ENCODE measurements at regions not wholly inside any gene's neighbourhood (a gene's known extent, or its start where the extent isn't known, plus 50 kb on each side); places are given as distances from the start of the nearest gene placed in this dataset.

- WGBS, 2 donors = 65 to 75% methylated on average over 9 of the region's 9 CpGs
- Histone ChIP-seq H3K4me3 (no peak overlapping the region), H3K9me3 (ENCODE audit: control insufficient read depth in 4 of 4, insufficient read depth in 3 of 4, low read length in 3 of 4) (peaks cover 0 to 6% (median 0%) of the 10 kb centered on the region in 4 donors), H3K9ac (ENCODE audit: insufficient read depth in 1 of 2, low read length in 2 of 2) (no peak overlapping the region), H3K27ac (ENCODE audit: low read depth in 1 of 2, low read length in 1 of 2) (no peak overlapping the region), H3K27me3 (ENCODE audit: control insufficient read depth in 3 of 3, insufficient read depth in 3 of 3, low read length in 2 of 3) (no peaks in the 10 kb centered on the region), H3K4me1 (ENCODE audit: control insufficient read depth in 5 of 5, insufficient read depth in 5 of 5, low read length in 5 of 5) (peaks cover 0 to 3% (median 0%) of the 10 kb centered on the region in 5 donors), H3K36me3 (ENCODE audit: control insufficient read depth in 4 of 4, insufficient read depth in 4 of 4, low read length in 4 of 4) (peaks cover 0 to 2% (median 0%) of the 10 kb centered on the region in 4 donors)
- ATAC-seq (ENCODE audit: insufficient read depth, low FRiP score) (no peak), DNase-seq (no peak)
- TF ChIP-seq CTCF (IDR thresholded peaks at IDR 0.05; ENCODE audit: control extremely low read depth, extremely low read depth) = no peak
Observed at GRCh38 chr7:106493041-106493731, 167.8 kb downstream of the CCDC71L start.

- no peaks in the 10 kb centered on the region for H3K27me3 ChIP-seq (ENCODE audit: control insufficient read depth in 3 of 3, insufficient read depth in 3 of 3, low read length in 2 of 3)
- H3K4me1 ChIP-seq (ENCODE audit: control insufficient read depth in 5 of 5, insufficient read depth in 5 of 5, low read length in 5 of 5) = peaks cover 0 to 13% (median 5%) of the 10 kb centered on the region in 5 donors
- no peak overlapping the region for H3K9ac ChIP-seq (ENCODE audit: insufficient read depth in 1 of 2, low read length in 2 of 2)
- ATAC-seq (ENCODE audit: insufficient read depth, low FRiP score) = no peak
- H3K9me3 ChIP-seq (ENCODE audit: control insufficient read depth in 4 of 4, insufficient read depth in 3 of 4, low read length in 3 of 4) = peaks cover 0 to 6% (median 0%) of the 10 kb centered on the region in 4 donors
- no peak overlapping the region for H3K4me3 ChIP-seq
- 74 to 81% methylated on average over 5 of the region's 5 CpGs for WGBS, 2 donors
- no peak for DNase-seq
- TF ChIP-seq CTCF (IDR thresholded peaks at IDR 0.05; ENCODE audit: control extremely low read depth, extremely low read depth) = no peak
- H3K27ac ChIP-seq (ENCODE audit: low read depth in 1 of 2, low read length in 1 of 2) = no peak overlapping the region
- peaks cover 0 to 2% (median 0%) of the 10 kb centered on the region in 4 donors for H3K36me3 ChIP-seq (ENCODE audit: control insufficient read depth in 4 of 4, insufficient read depth in 4 of 4, low read length in 4 of 4)
Observed at GRCh38 chr7:106488465-106488864, 172.5 kb downstream of the CCDC71L start.

- H3K9me3 ChIP-seq (ENCODE audit: control insufficient read depth in 4 of 4, insufficient read depth in 3 of 4, low read length in 3 of 4) = peaks cover 0 to 6% (median 0%) of the 10 kb centered on the region in 4 donors
- no peak for TF ChIP-seq CTCF (IDR thresholded peaks at IDR 0.05; ENCODE audit: control extremely low read depth, extremely low read depth)
- ATAC-seq (ENCODE audit: insufficient read depth, low FRiP score) (no peak), DNase-seq (no peak)
- H3K4me1 ChIP-seq (ENCODE audit: control insufficient read depth in 5 of 5, insufficient read depth in 5 of 5, low read length in 5 of 5) = peaks cover 0 to 13% (median 2%) of the 10 kb centered on the region in 5 donors
- H3K4me3 ChIP-seq = no peak overlapping the region
- H3K36me3 ChIP-seq (ENCODE audit: control insufficient read depth in 4 of 4, insufficient read depth in 4 of 4, low read length in 4 of 4) = peaks cover 0 to 2% (median 0%) of the 10 kb centered on the region in 4 donors
- no peak overlapping the region for H3K9ac ChIP-seq (ENCODE audit: insufficient read depth in 1 of 2, low read length in 2 of 2)
- H3K27me3 ChIP-seq (ENCODE audit: control insufficient read depth in 3 of 3, insufficient read depth in 3 of 3, low read length in 2 of 3) = no peaks in the 10 kb centered on the region
- H3K27ac ChIP-seq (ENCODE audit: low read depth in 1 of 2, low read length in 1 of 2) = no peak overlapping the region
Observed at GRCh38 chr7:106487892-106488291, 173.1 kb downstream of the CCDC71L start.

All from lung (tissue), 11 donors.